HG03280 (cell line): ENCODE measurements at regions not wholly inside any gene's neighbourhood (a gene's known extent, or its start where the extent isn't known, plus 50 kb on each side); places are given as distances from the start of the nearest gene placed in this dataset.

Experiments
- ATAC-seq: cut with Tn5 transposase; IDR thresholded peaks from one replicate; pipeline ENCODE4 v1.9.1; 2021; ENCODE audit warnings: mild to moderate bottlenecking, moderate library complexity; ENCODE audit not compliant: unreplicated experiment

GRCh38 chr12:63266988-63267387 lies 116.0 kb upstream of the AVPR1A start:
- ATAC-seq = no peak

- no peak for ATAC-seq
Measured at GRCh38 chr12:63264629-63265028, 113.6 kb upstream of the AVPR1A start.

- ATAC-seq = no peak
Measured at GRCh38 chr12:63250486-63250885, 99.5 kb upstream of the AVPR1A start.

DNA sequence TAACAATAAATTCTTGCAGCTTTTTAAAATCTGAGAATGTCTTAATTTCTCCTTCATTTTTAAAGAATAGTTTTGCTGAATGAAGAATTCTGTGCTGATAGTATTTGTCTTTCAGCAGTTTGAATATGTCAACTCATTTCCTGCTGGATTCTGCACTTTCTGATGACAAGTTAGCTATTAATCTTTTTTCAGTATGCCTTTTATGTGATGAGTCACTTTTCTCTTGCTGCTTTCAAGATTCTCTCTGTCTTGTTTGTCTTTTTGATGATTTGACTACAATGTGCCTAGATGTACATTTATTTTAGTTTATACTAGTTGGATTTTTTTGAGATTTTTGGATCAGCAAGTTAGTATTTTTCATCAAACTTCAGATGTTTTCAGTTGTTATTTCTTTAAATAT lies 87.9 kb upstream of the AVPR1A start:
- no peak for ATAC-seq

GRCh38 chr12:63232896-63233295 lies 81.9 kb upstream of the AVPR1A start:
- no peak for ATAC-seq

- no peak for ATAC-seq
Measured at GRCh38 chr12:63228853-63229252, 77.9 kb upstream of the AVPR1A start.

- no peak for ATAC-seq
Measured at GRCh38 chr12:63226792-63227463, 75.9 kb upstream of the AVPR1A start.

GRCh38 chr12:63224396-63224795 lies 73.4 kb upstream of the AVPR1A start:
- no peak for ATAC-seq

DNA sequence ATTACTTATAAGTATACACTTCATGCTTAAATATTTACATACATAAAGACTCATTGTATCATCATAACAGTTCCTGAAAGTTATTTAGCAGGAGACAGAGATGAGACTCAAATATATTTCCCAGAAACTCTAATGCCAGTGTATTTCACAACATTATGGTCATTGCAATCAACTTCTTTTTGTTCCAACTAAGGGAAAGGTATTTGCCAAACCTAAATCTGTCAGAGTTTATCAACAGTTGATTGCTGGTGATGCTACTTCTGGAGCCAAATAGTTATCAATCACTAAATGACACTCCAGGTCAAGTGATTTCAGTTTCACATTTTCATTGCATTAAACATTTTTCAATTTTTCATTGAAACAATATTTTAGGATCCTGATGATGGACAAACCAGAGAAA lies 72.1 kb upstream of the AVPR1A start:
- ATAC-seq = no peak

DNA sequence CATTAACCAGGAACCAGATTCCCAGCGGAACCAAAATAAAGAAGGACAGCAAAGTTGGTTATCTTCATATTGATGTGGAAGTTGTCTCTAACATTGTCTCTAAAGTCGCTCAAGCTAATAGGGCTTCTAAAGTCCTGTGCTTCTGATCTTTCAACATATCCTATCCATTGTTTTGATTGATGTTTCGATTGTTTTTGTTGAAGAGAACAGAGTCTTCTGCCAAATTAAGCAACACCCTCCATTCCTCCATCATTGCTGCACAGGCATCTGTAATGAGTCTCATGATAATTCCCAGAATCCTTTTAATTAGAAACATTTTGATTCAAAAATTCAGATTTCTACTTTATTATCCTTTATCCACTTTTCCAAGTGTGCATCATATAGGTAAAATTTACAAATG lies 71.6 kb upstream of the AVPR1A start:
- no peak for ATAC-seq

- ATAC-seq = no peak
Measured at GRCh38 chr12:63220921-63221320, 69.9 kb upstream of the AVPR1A start.

- no peak for ATAC-seq
Measured at GRCh38 chr12:63212316-63212715, 61.3 kb upstream of the AVPR1A start.

GRCh38 chr12:63208956-63209355 lies 58.0 kb upstream of the AVPR1A start:
- no peak for ATAC-seq

DNA sequence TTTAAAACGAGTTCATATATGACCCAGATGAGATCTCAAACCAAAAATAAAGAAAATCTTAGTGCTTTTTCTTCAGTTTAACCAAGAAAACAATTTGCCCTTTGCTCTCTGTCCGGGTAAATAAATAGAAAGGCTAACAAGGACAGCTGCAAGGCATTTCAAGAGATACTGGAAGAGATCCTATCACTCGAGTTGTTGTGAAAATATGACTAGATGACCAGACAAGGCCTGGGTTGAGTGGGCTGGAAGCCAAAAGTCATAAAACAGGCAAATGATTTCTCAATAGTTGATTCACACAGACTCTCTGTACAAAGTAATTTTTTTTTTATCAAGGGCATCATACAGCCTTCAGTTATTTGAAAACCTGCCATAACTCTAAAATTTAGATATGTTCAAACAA lies 55.9 kb upstream of the AVPR1A start:
- ATAC-seq = no peak

DNA sequence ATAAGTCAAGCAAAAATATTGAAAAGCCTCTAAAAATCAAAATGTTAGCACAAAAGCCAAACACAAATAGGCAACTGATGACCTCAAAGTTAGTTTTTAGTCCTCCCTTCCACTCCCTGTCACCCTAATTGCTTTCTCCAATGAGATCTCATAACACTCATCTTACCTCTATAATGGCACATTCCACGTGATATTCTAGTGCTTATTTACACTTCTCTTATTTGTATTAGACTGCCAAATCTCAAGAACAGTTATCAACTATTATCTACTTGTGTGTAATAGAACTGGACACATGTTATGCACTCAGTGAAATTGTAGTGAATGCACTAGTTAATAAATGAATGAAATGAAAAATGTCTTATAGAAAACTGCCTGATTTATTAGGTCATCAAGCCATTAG lies 55.5 kb upstream of the AVPR1A start:
- ATAC-seq = no peak
